ENCODE measurements at regions not wholly inside any gene's neighbourhood (a gene's known extent, or its start where the extent isn't known, plus 50 kb on each side); places are given as distances from the start of the nearest gene placed in this dataset.
"Not testable (repeated sequence)": the region's sequence is repeated elsewhere in the genome, so short reads cannot be mapped to it uniquely, and the experiment has no call there.

- FAIRE-seq = no peak
Observed at GRCh38 chr10:35819011-35819410, 176.9 kb upstream of the FZD8 start.

DNA sequence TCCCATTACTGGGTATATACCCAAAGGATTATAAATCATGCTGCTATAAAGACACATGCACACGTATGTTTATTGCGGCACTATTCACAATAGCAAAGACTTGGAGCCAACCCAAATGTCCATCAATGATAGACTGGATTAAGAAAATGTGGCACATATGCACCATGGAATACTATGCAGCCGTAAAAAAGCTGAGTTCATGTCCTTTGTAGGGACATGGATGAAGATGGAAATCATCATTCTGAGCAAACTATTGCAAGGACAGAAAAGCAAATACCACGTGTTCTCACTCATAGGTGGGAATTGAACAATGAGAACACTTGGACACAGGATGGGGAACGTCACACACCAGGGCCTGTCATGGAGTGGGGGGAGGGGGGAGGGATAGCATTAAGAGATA is 175.0 kb upstream of the FZD8 start:
- FAIRE-seq = not testable (repeated sequence)

DNA sequence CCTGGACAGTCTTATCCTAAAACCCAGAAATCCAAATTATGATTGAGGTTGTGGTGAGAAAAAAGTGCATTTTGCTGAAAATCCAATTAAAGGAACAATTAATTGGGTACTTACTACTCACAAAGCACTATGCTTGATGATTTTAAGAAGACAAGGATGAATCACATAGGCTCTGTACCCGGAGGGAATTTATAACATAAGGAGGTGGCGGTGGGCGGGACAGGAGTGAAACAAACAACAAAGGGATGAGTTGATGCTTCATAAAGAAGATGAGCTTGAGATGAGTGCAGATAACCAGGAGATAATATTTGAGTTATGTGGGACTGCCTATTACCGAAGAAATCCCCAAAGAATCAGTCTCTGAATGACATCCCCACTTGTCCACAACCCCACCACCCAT is 171.1 kb upstream of the FZD8 start:
- FAIRE-seq = no peak

- no peak for FAIRE-seq
Observed at GRCh38 chr10:35808344-35808743, 166.2 kb upstream of the FZD8 start.

- FAIRE-seq = no peak
Observed at GRCh38 chr10:35803046-35803445, 160.9 kb upstream of the FZD8 start.

DNA sequence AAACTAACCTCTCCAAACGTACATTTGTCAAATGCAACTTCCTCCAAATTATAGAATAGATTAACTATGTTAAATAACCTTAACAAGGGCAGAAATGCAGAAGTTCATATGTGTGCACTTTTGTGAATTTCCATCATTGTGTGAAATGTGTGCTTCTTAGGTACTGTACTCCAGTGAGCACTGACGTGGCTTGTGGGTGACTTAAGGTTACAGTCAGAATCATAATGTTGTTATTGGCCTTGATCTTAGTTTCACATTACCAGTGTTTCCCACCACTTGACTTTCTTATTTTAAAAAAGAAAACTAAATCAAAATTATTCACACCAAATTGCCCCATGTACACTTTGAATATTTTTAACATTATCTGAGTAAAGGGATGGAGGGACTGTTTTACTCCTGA is 155.1 kb upstream of the FZD8 start:
- FAIRE-seq = no peak

- no peak for FAIRE-seq
Observed at GRCh38 chr10:35795131-35795824, 153.2 kb upstream of the FZD8 start.

- no peak for FAIRE-seq
Observed at GRCh38 chr10:35794703-35795102, 152.6 kb upstream of the FZD8 start.

DNA sequence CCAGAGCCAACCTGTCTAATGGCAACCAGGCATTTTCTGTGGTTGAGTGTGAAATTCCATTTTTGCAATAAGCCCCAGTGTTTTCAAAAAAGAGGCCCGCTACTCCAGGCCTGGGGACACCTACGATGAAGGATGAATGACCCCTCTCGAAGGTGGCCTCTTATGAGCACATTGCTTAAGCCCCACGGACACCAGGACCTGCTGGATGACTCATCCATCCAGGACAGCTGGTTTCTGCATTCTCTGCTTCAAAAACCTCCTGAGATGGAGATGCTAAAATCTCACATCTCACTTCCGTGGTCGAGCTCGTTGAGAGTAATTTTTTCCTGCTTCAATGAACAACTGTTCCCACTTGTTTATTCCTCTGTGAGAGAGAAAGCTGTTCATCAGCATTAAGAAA is 150.2 kb upstream of the FZD8 start:
- no peak for FAIRE-seq

- FAIRE-seq = no peak
Observed at GRCh38 chr10:35789996-35790395, 147.9 kb upstream of the FZD8 start.

DNA sequence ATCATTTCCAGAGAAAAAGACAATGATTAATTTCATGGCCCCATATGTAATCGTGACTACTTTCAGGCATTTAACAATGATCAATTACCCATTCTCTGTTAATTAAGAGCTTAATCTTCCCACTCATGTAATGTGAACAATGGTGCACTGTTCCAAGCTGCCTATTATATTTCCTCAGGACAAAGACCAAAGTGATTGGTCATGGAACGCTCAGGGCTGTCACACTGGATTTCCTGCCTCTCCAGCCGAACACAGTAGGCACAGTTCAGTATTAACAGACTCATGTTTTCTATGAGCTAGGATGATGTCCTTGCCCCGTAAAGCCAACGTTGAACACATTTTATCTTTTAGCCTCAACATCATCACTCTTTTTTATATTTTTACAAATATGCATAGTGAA is 142.7 kb upstream of the FZD8 start:
- FAIRE-seq = no peak

- FAIRE-seq = no peak
Observed at GRCh38 chr10:35783305-35783838, 141.3 kb upstream of the FZD8 start.

- FAIRE-seq = no peak
Observed at GRCh38 chr10:35781643-35782035, 139.5 kb upstream of the FZD8 start.

- no peak for FAIRE-seq
Observed at GRCh38 chr10:35780970-35781642, 139.0 kb upstream of the FZD8 start.

DNA sequence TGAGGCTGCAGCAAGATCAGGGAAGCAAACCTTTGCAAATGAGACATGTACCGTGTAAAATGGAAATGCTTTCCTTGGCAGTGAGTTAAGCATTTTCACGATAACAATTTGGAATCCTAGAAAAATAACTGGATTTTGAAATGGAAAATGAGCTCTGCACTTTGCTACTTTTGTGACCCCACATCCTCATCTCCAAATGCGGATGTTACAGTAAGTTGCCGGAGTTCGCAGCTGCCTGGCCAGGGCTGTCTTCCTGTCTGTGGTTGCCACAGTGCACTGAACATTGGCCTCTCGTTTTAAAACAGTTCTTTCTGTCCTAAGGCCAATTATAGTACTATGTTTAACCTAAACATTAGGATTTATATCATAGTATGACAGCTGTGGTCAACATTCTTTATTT is 136.2 kb upstream of the FZD8 start:
- no peak for FAIRE-seq

- FAIRE-seq = not testable (repeated sequence)
Observed at GRCh38 chr10:35776557-35776956, 134.5 kb upstream of the FZD8 start.

- no peak for FAIRE-seq
Observed at GRCh38 chr10:35774109-35774508, 132.0 kb upstream of the FZD8 start.

DNA sequence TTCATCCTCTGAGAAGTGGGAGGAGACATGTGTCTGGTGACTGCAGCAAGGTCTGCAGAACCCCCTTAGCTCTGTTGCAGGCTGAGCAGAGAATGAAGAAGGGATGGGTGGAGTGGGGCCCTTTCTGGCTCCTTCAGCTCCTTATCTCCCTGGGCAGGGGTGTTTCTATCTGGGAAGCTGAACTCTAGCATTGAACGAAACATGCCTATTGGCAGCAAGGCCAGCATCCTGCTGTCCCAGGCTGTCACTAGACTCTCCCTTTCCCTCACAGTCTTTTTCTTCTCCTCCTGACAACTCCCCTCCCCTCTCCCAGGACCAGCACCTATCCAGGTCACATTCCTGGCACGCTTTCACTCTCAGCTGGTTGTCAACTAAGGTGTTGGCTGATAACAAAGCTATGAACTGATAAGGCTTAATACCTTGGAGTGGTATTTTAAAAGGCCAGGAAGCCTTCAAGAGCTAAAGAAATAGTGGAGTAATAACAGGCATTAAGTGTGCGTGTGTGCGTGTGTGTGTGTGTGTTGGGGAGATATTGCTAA is 128.8 kb upstream of the FZD8 start:
- FAIRE-seq = no peak

- FAIRE-seq = no peak
Observed at GRCh38 chr10:35769795-35770194, 127.7 kb upstream of the FZD8 start.

DNA sequence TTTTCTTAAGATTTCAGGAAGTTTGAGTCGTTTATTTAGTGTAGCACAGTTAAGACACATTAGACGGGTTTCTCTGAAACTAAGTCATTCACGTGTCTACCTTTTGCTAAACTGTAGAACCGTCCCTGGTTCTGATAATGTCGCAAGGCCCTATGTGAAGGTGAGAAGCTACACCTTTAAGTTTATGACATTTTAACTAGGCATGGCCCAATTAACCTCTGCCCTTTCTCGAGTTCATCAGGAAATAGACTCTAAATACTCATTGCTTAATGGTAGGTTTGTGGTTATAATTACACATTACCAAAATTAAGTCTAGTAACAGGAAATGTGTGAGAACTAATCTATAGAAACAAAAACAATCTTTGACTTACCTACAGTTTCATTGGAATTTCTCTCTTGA is 126.6 kb upstream of the FZD8 start:
- no peak for FAIRE-seq

DNA sequence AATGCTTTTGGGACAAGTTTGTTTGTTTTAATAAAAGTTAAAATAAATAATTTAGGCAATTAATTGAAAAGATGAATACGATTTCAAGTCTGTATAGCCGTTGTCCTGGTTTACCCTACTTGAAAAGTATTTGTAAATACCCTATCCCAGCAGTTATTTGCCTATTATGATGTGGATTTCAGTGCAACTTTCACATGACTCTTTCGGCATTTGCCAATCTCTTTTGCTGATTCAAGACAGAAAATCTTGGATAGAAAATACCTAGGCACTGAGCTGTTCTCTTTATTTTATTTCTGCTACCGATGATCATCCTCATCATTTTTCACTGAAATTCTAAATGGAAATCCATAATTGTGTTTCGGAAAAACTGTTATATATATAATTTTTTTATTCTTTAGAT is 125.9 kb upstream of the FZD8 start:
- FAIRE-seq = no peak

DNA sequence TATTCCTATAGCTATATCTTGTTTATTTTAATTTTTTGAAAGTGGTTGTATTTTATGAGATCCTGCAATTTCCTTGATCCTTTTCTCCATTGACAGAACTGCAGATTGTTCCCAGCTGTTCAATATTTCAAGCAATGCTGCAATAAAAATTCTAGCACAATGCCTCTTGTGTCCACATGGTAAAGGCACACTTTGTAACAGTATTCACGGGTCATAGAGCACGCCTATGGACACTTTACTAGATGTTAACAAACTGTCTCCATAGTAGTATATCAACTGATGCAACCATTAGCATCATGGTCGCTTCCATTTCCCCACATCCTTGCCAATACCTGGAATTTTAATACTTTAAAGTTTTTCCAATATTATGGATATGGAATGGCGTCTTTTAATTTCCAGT is 123.9 kb upstream of the FZD8 start:
- FAIRE-seq = no peak

DNA sequence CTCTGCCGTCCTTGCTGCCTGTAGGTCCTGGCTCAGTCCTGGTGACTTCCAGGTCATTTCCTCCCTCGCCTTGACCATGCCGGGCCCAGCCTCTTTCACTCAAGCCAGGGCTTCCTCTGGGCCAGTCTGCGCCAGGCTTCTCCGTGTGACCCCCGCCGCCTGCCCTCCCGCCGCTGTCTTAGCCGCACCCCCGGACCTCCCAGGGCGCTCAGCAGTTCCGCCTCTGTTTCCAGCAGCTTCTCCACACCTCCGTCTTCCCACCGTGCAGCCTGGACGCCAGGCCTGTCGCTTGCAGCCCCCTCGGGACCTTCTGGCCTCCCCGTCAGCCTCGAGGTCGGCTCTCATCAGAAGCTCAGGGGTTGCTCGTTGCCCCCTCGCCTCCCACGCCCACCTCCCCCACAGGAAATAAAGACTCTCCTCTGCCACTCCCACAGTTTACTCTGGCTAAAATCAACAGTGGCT is 123.0 kb upstream of the FZD8 start:
- FAIRE-seq = no peak
